ENCODE measurements at regions not wholly inside any gene's neighbourhood (a gene's known extent, or its start where the extent isn't known, plus 50 kb on each side); places are given as distances from the start of the nearest gene placed in this dataset.

DNA sequence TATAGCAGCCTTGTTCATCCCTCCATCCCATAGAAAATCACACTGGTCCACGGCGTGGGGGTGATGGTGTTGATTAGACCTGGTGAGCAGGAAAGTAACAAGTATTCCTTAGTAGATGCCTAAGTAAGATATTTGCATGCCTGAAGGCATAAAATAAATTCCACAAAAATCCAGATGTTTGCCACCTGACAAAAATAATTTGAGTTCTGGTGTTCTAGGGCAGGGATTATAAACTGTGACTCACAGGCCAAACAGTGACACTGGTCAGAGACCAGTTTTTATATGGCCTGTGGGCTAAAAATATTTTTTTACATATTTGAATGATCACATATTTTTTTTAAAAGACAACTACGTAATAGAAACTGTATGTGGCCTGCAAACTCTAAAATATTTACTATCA lies 310.7 kb downstream of the RFC3 start:
- DNase-seq, result no peak

GRCh38 chr13:34129436-34129835 lies 311.5 kb downstream of the RFC3 start:
- no peak for DNase-seq

- DNase-seq, result no peak
These were observed 319.3 kb downstream of the RFC3 start for GRCh38 chr13:34137200-34137599.

DNA sequence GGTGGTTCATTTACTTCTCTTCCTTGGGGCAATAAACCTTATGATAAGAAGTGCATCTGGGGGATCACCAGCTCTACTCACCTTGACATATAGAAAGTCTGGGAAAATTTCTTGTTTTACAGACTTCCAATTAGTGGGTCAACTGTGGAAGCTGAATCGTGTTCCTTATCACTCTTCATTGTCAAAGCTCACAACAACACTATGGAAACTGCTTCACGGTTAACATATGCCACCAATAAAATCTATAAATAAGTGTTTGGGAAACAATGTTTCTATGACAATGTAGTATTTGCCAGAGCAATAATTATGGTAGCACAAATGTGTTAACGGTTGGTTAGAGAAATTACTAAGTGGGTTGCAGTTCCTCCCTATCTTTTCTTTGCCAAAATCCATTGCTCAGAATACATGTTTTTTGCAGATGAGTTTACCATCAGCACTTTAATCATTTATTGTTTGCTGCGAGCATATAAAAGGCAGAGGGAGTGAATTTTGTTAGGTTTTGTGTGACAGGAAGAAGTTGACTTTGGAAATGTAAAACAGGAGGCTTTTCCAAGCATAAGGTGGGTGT lies 321.8 kb downstream of the RFC3 start:
- DNase-seq, result no peak

- DNase-seq, result no peak
These were observed 325.7 kb downstream of the RFC3 start for GRCh38 chr13:34143637-34144036.

GRCh38 chr13:34144142-34144541 lies 326.2 kb downstream of the RFC3 start:
- DNase-seq, result no peak

DNA sequence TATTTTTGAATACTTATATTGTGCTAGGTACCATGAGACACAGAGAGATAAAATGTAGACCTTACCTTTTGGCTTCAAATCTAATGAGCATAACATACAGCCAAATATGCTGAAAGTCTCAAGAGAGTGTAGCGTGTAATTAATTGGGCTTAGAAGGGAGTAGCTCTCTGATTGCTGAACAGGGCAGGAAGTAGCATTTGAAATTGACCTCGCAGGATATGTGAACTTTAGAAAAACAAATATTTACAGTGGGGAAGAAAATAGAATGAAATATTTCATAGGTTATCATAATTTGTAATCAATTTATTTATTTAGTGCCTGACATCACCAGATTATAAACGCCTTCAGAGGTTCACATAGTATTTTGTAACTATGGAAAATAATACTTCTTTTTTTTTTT lies 327.1 kb downstream of the RFC3 start:
- no peak for DNase-seq

GRCh38 chr13:34148359-34148758 lies 330.4 kb downstream of the RFC3 start:
- DNase-seq, result no peak

DNA sequence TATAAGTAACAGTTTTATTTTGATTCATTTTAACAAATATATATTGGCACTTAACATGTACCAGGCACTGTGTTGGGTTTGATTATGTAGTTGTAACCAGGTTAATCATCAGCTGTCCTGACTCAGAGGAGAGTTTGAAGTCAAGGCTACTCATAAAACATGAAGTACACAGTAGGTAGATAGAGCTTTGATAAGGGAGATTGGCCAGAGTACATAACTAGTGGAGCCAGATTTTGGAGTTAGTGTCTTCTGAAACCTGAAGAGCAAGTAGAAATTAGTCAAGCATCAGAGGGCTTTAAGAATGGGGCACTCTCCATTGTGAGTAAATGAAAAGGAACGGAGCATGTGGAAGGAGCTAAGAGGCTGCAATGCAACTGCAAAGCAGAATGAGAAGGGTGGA lies 333.9 kb downstream of the RFC3 start:
- DNase-seq, result no peak

DNA sequence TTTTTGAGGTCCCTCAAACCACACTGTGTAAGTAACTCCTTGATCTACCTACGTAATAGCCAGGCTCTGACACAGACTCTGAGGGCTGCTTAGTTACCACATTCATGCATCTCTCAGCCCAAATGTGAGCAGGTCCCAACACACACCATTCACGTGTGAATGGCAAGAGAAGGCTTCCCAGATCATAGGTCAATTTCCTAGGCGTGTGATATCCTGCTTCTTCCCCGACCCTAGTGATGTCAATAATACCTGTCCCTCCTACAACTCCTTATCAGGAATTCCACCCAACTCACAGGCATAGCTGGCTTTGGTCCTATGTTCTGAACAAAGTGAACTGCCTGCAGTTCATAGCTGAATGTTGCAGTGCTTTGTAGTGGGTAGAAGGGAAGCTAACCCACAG lies 334.5 kb downstream of the RFC3 start:
- no peak for DNase-seq

DNA sequence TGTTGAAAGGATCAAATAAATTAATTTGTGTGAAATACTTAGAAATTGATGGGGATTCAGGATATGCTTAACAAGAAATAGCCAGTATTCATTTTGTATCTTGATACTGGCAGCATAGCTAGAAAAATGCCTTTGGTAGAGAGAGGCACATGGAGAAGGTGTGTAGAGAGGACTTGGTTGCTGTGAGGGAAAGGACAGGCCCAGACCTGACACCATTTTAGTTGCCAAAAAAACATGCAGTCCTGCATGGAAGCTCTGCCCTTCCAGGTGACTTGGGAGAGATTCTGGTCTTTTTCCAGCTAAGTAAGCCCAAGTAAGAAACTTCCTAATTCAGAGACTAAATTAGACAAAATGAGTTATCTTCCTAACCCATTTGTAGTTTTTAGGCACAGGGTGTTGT lies 335.0 kb downstream of the RFC3 start:
- DNase-seq, result no peak

DNA sequence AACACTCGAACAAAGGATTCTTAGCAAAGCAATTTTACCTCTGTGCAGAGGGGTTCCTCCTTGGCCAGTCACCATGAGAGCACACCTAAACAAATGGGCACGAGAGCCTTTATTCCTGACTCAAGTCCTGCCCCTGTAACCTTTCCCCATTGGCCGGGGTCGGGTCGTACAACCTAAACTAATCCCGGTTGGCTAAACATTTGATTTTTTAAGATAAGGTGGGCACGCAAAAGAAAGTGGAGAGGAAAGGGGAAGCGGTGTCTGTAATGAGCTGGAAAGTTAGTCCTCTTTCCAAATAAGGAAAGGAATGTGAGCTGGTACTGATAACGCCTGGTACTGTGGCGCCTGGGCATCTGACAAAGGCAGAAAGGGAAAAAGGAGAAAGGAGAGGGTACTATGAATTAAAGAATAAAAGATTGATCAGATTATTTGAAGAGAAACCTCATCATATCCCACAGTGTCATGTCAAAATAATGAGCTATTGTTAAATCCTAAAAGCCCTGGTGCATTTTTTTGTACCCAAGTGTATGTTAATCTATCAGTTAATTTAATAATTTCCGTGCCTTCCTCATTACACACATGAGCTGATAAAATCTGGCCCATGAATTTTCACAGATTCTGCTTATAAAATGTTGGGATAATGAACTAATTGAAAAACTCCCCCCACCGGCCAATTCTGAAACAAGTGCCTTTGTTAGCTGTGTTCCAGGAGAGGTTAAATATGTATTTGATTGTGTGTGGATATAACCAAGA lies 335.7 kb downstream of the RFC3 start:
- DNase-seq, result no peak

- DNase-seq, result no peak
These were observed 338.1 kb downstream of the RFC3 start for GRCh38 chr13:34155931-34156607.

GRCh38 chr13:34156841-34157365 lies 339.0 kb downstream of the RFC3 start:
- DNase-seq, result peak; percentile 57 to 74

GRCh38 chr13:34159946-34160345 lies 342.0 kb downstream of the RFC3 start:
- no peak for DNase-seq

- DNase-seq, result no peak
These were observed 344.1 kb downstream of the RFC3 start for GRCh38 chr13:34161931-34162543.

GRCh38 chr13:34162544-34162933 lies 344.6 kb downstream of the RFC3 start:
- DNase-seq, result no peak

- DNase-seq, result no peak
These were observed 346.6 kb downstream of the RFC3 start for GRCh38 chr13:34164582-34164981.

- no peak for DNase-seq
These were observed 347.2 kb downstream of the RFC3 start for GRCh38 chr13:34165158-34165557.

GRCh38 chr13:34166406-34166805 lies 348.5 kb downstream of the RFC3 start:
- no peak for DNase-seq

GRCh38 chr13:34167347-34167746 lies 349.4 kb downstream of the RFC3 start:
- DNase-seq, result no peak

DNA sequence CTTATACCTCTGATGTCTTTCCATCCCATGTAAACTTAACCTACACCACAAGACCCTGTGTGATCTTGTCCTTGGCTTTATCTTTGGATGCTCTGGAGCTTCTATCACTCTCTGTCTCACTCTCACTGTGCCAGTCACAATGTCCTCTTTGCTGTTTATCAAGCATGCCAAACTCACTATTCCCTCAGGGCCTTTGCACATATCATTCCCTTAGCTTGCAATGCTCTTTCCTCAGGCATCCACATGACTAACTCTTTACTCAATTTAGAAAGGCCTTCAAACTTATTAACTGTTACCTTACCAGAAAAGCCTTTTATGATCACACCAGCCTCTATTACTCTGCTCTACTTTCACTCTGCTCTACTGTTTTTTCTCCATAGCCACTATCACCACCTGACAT lies 354.1 kb downstream of the RFC3 start:
- DNase-seq, result no peak

- DNase-seq, result no peak
These were observed 356.8 kb downstream of the RFC3 start for GRCh38 chr13:34174671-34175145.

DNA sequence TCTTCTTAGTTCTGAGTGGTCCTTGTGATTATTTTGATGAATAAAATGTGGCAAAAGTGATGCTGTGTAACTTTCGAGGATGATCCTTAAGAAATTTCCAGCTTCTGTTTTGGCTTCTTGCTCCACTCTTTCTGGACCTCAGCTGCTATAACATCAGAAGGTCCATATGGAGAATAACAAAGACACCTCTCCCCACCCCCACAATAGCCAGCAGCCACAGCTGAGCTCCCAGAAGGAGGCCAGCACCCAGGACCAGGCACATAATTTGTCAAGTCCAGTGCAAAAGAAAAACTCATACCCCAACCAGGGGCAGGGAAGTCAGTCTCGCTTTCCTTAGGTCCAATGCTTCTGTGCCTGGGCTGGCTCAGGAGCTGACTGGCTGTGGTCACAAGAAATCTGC lies 357.6 kb downstream of the RFC3 start:
- no peak for DNase-seq
